H1 (cell line): ENCODE measurements at regions not wholly inside any gene's neighbourhood (a gene's known extent, or its start where the extent isn't known, plus 50 kb on each side); places are given as distances from the start of the nearest gene placed in this dataset.

Experiments used
- CTCF ChIA-PET: fragments of 300-600 bp; sonication (Branson Sonifier 250); formaldehyde crosslinking; loops from one replicate; lab custom pipeline; 2021; ENCODE audit not compliant: partially characterized antibody; lab: Charles Lee
- POLR2A ChIA-PET: fragments of 300-600 bp; sonication (Branson Sonifier 250); formaldehyde crosslinking; loops from one replicate; lab custom pipeline; 2021; ENCODE audit warnings: inconsistent platforms; ENCODE audit not compliant: partially characterized antibody; lab: Charles Lee
- DNase-seq, 2 experiments: peaks; one replicate each; pipeline versions ENCODE4 v3.0.0 to v3.0.0-alpha.2; 2010 to 2022; ENCODE audit warnings: low spot score in 2 of 2, low read depth in 1 of 2, mixed read lengths in 1 of 2
- FAIRE-seq: peaks from 2 replicates; lab custom pipeline; 2011; peaks lifted over from hg19 to GRCh38; lab: Jason Lieb, UNC
- H2AFZ ChIP-seq: 2 replicates; pipeline ENCODE4 v1.8.1; 2012; ENCODE audit warnings: low read length, inconsistent platforms
- H2AK5ac ChIP-seq: 2 replicates; pipeline ENCODE4 v1.6.1; 2013; ENCODE audit warnings: low read depth, low read length
- H2BK120ac ChIP-seq: replicated peaks from 2 replicates; pipeline ENCODE3; 2013; ENCODE audit warnings: low read depth, low read length, inconsistent platforms
- H2BK12ac ChIP-seq: 2 replicates; pipeline ENCODE4 v1.6.1; 2013; ENCODE audit warnings: low read depth, low read length
- H2BK15ac ChIP-seq: 2 replicates; pipeline ENCODE4 v1.6.1; 2013; ENCODE audit warnings: low read length
- H2BK20ac ChIP-seq: 2 replicates; pipeline ENCODE4 v1.6.1; 2013; ENCODE audit warnings: low read length
- H2BK5ac ChIP-seq: 2 replicates; pipeline ENCODE4 v1.6.1; 2013; ENCODE audit warnings: low read depth, low read length
- H3K14ac ChIP-seq: 2 replicates; pipeline ENCODE4 v1.6.1; 2013; ENCODE audit warnings: inconsistent platforms; ENCODE audit not compliant: insufficient read length
- H3K18ac ChIP-seq: 2 replicates; pipeline ENCODE4 v1.6.1; 2013; ENCODE audit warnings: low read length; ENCODE audit errors: extremely low read depth
- H3K23ac ChIP-seq: 2 replicates; pipeline ENCODE4 v1.6.1; 2013; ENCODE audit warnings: inconsistent platforms; ENCODE audit not compliant: insufficient read length
- H3K23me2 ChIP-seq: 2 replicates; pipeline ENCODE4 v1.6.1; 2013; ENCODE audit warnings: low read depth, low read length
- H3K27ac ChIP-seq: 2 replicates; pipeline ENCODE4 v1.6.1; 2011; ENCODE audit warnings: low read depth, low read length, inconsistent platforms
- H3K27me3 ChIP-seq, 4 experiments: replicated peaks in 1 of 4; 1 replicate in 1 of 4; 2 replicates in 3 of 4; pipeline versions ENCODE4 v1.6.1 to v1.8.1; 2011 to 2013; ENCODE audit warnings: low read length in 3 of 4, mild to moderate bottlenecking in 3 of 4, inconsistent platforms in 2 of 4, mixed read lengths in 2 of 4, moderate library complexity in 1 of 4; ENCODE audit not compliant: control insufficient read depth in 3 of 4, insufficient read depth in 3 of 4; ENCODE audit errors: extremely low read depth in 1 of 4
- H3K36me3 ChIP-seq, 4 experiments: 2 replicates each; pipeline versions ENCODE4 v1.6.1 to v1.8.1; 2011 to 2013; ENCODE audit warnings: mild to moderate bottlenecking in 4 of 4, low read length in 3 of 4, moderate library complexity in 2 of 4, control low read depth in 1 of 4, inconsistent platforms in 1 of 4; ENCODE audit not compliant: insufficient read depth in 4 of 4, control insufficient read depth in 2 of 4
- H3K4ac ChIP-seq: replicated peaks from 2 replicates; pipeline ENCODE3; 2013; ENCODE audit warnings: low read length, low read depth, mixed read lengths, inconsistent platforms; ENCODE audit not compliant: insufficient read length
- H3K4me1 ChIP-seq, 4 experiments: replicated peaks in 1 of 4; 1 replicate in 1 of 4; 2 replicates in 3 of 4; pipeline versions ENCODE4 v1.6.1 to v1.8.1; 2011 to 2013; ENCODE audit warnings: low read length in 3 of 4, inconsistent platforms in 2 of 4, mixed read lengths in 1 of 4; ENCODE audit not compliant: insufficient read depth in 4 of 4, control insufficient read depth in 3 of 4
- H3K4me2 ChIP-seq, 2 experiments: 2 replicates each; pipeline versions ENCODE4 v1.6.1 to v1.8.1; 2011 to 2013; ENCODE audit warnings: low read depth in 2 of 2, low read length in 2 of 2, control low read depth in 1 of 2, inconsistent platforms in 1 of 2, mild to moderate bottlenecking in 1 of 2; ENCODE audit not compliant: insufficient read depth in 1 of 2
- H3K4me3 ChIP-seq, 4 experiments: fragments of 200-600, 300-600 bp in 1 of 4; sonication (generic), shearing (Covaris generic), sonication (Bioruptor Twin) in 1 of 4; 2 replicates each; pipeline versions ENCODE4 v1.5.1 to v1.8.1; 2011 to 2016; ENCODE audit warnings: low read length in 4 of 4, low read depth in 3 of 4, control low read depth in 2 of 4, inconsistent platforms in 2 of 4, mild to moderate bottlenecking in 2 of 4, mixed read lengths in 1 of 4, moderate library complexity in 1 of 4; ENCODE audit not compliant: insufficient read depth in 2 of 4; ENCODE audit errors: extremely low read depth in 1 of 4
- H3K56ac ChIP-seq: replicated peaks from 2 replicates; pipeline ENCODE3; 2013; ENCODE audit warnings: low read depth, mild to moderate bottlenecking, mixed read lengths, low read length, inconsistent platforms; ENCODE audit not compliant: insufficient read length
- H3K79me1 ChIP-seq: 2 replicates; pipeline ENCODE4 v1.6.1; 2013; ENCODE audit warnings: low read depth, low read length, control low read depth
- H3K79me2 ChIP-seq, 2 experiments: 2 replicates each; pipeline versions ENCODE4 v1.6.1 to v1.8.1; 2012 to 2013; ENCODE audit warnings: low read length in 2 of 2, mild to moderate bottlenecking in 2 of 2, inconsistent platforms in 1 of 2; ENCODE audit not compliant: insufficient read depth in 2 of 2, control insufficient read depth in 1 of 2
- H3K9ac ChIP-seq, 4 experiments: replicated peaks in 1 of 4; 1 replicate in 1 of 4; 2 replicates in 3 of 4; pipeline versions ENCODE4 v1.6.1 to v1.8.1; 2011 to 2013; ENCODE audit warnings: low read depth in 3 of 4, low read length in 3 of 4, control low read depth in 2 of 4, mild to moderate bottlenecking in 2 of 4, moderate library complexity in 2 of 4, inconsistent platforms in 1 of 4; ENCODE audit errors: extremely low read depth in 1 of 4
- H3K9me3 ChIP-seq, 2 experiments: 2 replicates each; pipeline versions ENCODE4 v1.6.1 to v1.8.1; 2012 to 2013; ENCODE audit warnings: mild to moderate bottlenecking in 2 of 2, moderate library complexity in 2 of 2, control low read depth in 1 of 2, inconsistent platforms in 1 of 2, low read depth in 1 of 2, low read length in 1 of 2, mixed read lengths in 1 of 2; ENCODE audit not compliant: insufficient read depth in 2 of 2
- H4K20me1 ChIP-seq, 2 experiments: replicated peaks in 1 of 2; 2 replicates each; pipeline versions ENCODE3 to v1.8.1; 2011 to 2013; ENCODE audit warnings: inconsistent platforms in 2 of 2, low read length in 2 of 2, mild to moderate bottlenecking in 1 of 2; ENCODE audit not compliant: insufficient read depth in 2 of 2, control insufficient read depth in 1 of 2
- H4K5ac ChIP-seq: 2 replicates; pipeline ENCODE4 v1.6.1; 2013; ENCODE audit warnings: low read length, low read depth, mixed read lengths, inconsistent platforms; ENCODE audit not compliant: insufficient read length
- H4K8ac ChIP-seq: 2 replicates; pipeline ENCODE4 v1.8.0; 2013; ENCODE audit warnings: mild to moderate bottlenecking, moderate library complexity, low read length, inconsistent platforms; ENCODE audit not compliant: insufficient read depth; ENCODE audit errors: extremely low read depth
- H4K91ac ChIP-seq: replicated peaks from 2 replicates; pipeline ENCODE3; 2013; ENCODE audit warnings: low read length, mixed read lengths, inconsistent platforms; ENCODE audit not compliant: insufficient read length
- EZH2 ChIP-seq: fragments of 200-600 bp; sonication (generic); IDR thresholded peaks from 2 replicates; pipeline ENCODE4 v1.7.1; 2012; ENCODE audit warnings: low read depth, mild to moderate bottlenecking, moderate library complexity, low read length, inconsistent platforms; ENCODE audit not compliant: severe bottlenecking
- GABPA ChIP-seq: IDR thresholded peaks from 2 replicates; pipeline ENCODE4 v1.6.1; 2011; ENCODE audit warnings: mild to moderate bottlenecking, low read length, moderate library complexity, borderline replicate concordance; ENCODE audit not compliant: insufficient read depth
- NANOG ChIP-seq: IDR thresholded peaks from 2 replicates; pipeline ENCODE4 v1.6.1; 2011; ENCODE audit warnings: low read length, low read depth, mild to moderate bottlenecking, inconsistent platforms; ENCODE audit not compliant: insufficient read depth, poor library complexity, severe bottlenecking
- NRF1 ChIP-seq: IDR thresholded peaks from 2 replicates; pipeline ENCODE4 v1.6.1; 2011; ENCODE audit warnings: mild to moderate bottlenecking, low read depth, low read length, improper control_type of control experiment
- POU5F1 ChIP-seq: IDR thresholded peaks from 2 replicates; pipeline ENCODE4 v1.6.1; 2011; ENCODE audit warnings: low read depth, mild to moderate bottlenecking, low read length, moderate library complexity
- SAP30 ChIP-seq: fragments of 300-600 bp; sonication (generic); IDR thresholded peaks from 2 replicates; pipeline ENCODE4 v1.7.1; 2012; ENCODE audit warnings: low read length, moderate library complexity, mild to moderate bottlenecking, inconsistent platforms; ENCODE audit not compliant: insufficient read depth, insufficient replicate concordance
- SIRT6 ChIP-seq: IDR thresholded peaks from one replicate; pipeline ENCODE4 v1.7.1; 2012; ENCODE audit warnings: low read length, inconsistent platforms
- SRF ChIP-seq: IDR thresholded peaks from 2 replicates; pipeline ENCODE4 v1.6.1; 2011; ENCODE audit warnings: mild to moderate bottlenecking, low read depth, low read length, moderate library complexity
- TAF1 ChIP-seq: IDR thresholded peaks from 2 replicates; pipeline ENCODE4 v1.6.1; 2011; ENCODE audit warnings: mild to moderate bottlenecking, low read depth, low read length
- YY1 ChIP-seq: IDR thresholded peaks from 2 replicates; pipeline ENCODE4 v1.6.1; 2011; ENCODE audit warnings: low read depth, mild to moderate bottlenecking, low read length
- WGBS, 2 experiments: shearing (Covaris generic) in 1 of 2; methylation state at CpG; one replicate each; pipeline versions ENCODE4 v1.1.6 to v1.1.7; 2013 to 2015; ENCODE audit warnings: low lambda C conversion rate in 2 of 2, mixed read lengths in 2 of 2, inconsistent platforms in 1 of 2, low coverage in 1 of 2, missing lambda C conversion rate in 1 of 2; ENCODE audit not compliant: insufficient replicate concordance in 2 of 2, insufficient coverage in 1 of 2, insufficient read length in 1 of 2; ENCODE audit errors: extremely low coverage in 1 of 2, missing lambda C conversion rate in 1 of 2; 5-methylcytosine and 5-hydroxymethylcytosine counted together
- TF ChIP-seq, protein P1 (sequence below), 3 experiments: IDR thresholded peaks; 1 replicate in 2 of 3; 2 replicates in 1 of 3; pipeline versions ENCODE4 v1.5.1 to v1.6.1; 2011; ENCODE audit warnings: low read length in 3 of 3, mild to moderate bottlenecking in 3 of 3, inconsistent platforms in 2 of 3, low read depth in 1 of 3, moderate library complexity in 1 of 3; ENCODE audit not compliant: insufficient read depth in 1 of 3; ENCODE audit errors: control extremely low read depth in 1 of 3

DNA sequence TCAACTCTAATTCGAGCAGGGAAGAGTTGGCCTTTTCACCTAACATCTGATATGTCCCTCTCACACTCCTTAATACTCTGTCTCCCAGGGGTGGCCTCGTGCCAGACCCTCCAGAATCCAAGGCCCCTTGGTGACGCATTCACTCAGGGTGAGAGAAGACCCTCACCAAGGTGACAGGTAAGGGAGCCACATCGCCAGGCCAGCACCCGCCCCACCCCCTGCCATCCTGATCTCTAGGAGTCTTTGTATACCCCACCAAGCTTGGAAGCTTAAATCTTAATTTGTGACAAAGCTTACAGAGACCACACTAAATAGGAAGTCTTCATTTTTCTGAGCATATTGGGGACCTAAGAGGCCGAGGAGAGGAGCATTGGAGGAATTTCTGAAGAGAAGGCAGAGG lies 286.1 kb downstream of the IRF8 start:
- Histone ChIP-seq H3K14ac (no peak overlapping the region), H3K36me3 (no peaks in the 10 kb centered on the region), H3K9ac (no peak overlapping the region), H2BK15ac (no peak overlapping the region), H3K4ac (no peak overlapping the region), H2BK20ac (no peak overlapping the region), H2BK12ac (no peak overlapping the region), H3K56ac (no peak overlapping the region), H3K79me2 (no peaks in the 10 kb centered on the region), H3K79me1 (no peaks in the 10 kb centered on the region), H3K4me3 (no peak overlapping the region), H2BK5ac (no peak overlapping the region), H3K4me1 (no peaks in the 10 kb centered on the region; a peak in 2 of 7 replicates), H2BK120ac (no peak overlapping the region), H2AK5ac (no peak overlapping the region), H3K18ac (no peak overlapping the region), H4K5ac (no peak overlapping the region), H2AFZ (no peak overlapping the region), H4K20me1 (peaks cover 0 to 7% of the 10 kb centered on the region in 2 experiments), H3K9me3 (no peaks in the 10 kb centered on the region), H3K23ac (no peak overlapping the region), H4K8ac (no peak overlapping the region), H3K4me2 (no peak overlapping the region), H4K91ac (no peak overlapping the region), H3K27ac (no peak overlapping the region), H3K23me2 (peaks cover 2% of the 10 kb centered on the region; the same call in 1 of the 2 replicates), H3K27me3 (no peaks in the 10 kb centered on the region; a peak in 1 of 7 replicates)
- POLR2A ChIA-PET = no interaction called here
- CTCF ChIA-PET = interaction anchor here (1.0 to 1.3 kb wide), 2 partner anchors 10 to 332 kb away, joined by 3 read pairs; no protein-coding TSS in a partner anchor
- FAIRE-seq (no peak), DNase-seq (no peak)
- WGBS, 2 experiments = 86% methylated on average over 6 of the region's 6 CpGs; no CpG with 5 or more reads in 1 of the 2 experiments
- no peak for TF ChIP-seq EZH2
- TF ChIP-seq SRF = no peak
- no peak for TF ChIP-seq SIRT6
- no peak for TF ChIP-seq NRF1
- no peak for TF ChIP-seq TAF1
- TF ChIP-seq NANOG = no peak
- no peak for TF ChIP-seq SAP30
- TF ChIP-seq YY1 = no peak
- TF ChIP-seq, protein P1, sequence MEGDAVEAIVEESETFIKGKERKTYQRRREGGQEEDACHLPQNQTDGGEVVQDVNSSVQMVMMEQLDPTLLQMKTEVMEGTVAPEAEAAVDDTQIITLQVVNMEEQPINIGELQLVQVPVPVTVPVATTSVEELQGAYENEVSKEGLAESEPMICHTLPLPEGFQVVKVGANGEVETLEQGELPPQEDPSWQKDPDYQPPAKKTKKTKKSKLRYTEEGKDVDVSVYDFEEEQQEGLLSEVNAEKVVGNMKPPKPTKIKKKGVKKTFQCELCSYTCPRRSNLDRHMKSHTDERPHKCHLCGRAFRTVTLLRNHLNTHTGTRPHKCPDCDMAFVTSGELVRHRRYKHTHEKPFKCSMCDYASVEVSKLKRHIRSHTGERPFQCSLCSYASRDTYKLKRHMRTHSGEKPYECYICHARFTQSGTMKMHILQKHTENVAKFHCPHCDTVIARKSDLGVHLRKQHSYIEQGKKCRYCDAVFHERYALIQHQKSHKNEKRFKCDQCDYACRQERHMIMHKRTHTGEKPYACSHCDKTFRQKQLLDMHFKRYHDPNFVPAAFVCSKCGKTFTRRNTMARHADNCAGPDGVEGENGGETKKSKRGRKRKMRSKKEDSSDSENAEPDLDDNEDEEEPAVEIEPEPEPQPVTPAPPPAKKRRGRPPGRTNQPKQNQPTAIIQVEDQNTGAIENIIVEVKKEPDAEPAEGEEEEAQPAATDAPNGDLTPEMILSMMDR (IDR thresholded peaks at IDR 0.05; ENCODE audit: control extremely low read depth in 1 of 3, insufficient read depth in 1 of 3, low read depth in 1 of 3, low read length in 3 of 3) = no peak
- no peak for TF ChIP-seq POU5F1
- TF ChIP-seq GABPA = no peak
